ENCODE measurements at regions not wholly inside any gene's neighbourhood (a gene's known extent, or its start where the extent isn't known, plus 50 kb on each side); places are given as distances from the start of the nearest gene placed in this dataset.

DNA sequence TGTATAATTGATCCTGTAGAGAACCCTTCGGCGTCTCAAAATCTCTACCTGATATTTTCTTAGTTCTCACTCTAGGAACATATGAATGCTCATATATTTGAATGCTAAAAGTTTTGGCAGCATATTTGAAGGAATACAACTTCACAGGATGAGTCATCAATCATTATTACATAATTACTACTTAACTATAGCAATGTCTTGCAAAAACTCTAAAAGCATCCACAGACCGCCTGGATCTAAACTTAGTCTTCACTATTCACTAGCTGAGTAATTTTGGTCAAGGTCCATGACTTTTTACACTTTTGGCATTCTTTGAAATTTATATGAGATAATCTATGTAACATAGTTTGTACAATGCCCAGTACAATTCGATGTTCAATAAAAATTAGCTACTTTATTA is 194.7 kb downstream of the DTHD1 start:
- Histone ChIP-seq H3K36me3 (ENCODE audit: insufficient read depth, low read length) (no peaks in the 10 kb centered on the region), H3K4me2 (ENCODE audit: low read length) (no peak overlapping the region), H3K9ac (ENCODE audit: low read length) (no peak overlapping the region), H3K27me3 (ENCODE audit: insufficient read depth, low read length) (no peaks in the 10 kb centered on the region), H3K4me1 (ENCODE audit: insufficient read depth, low read length) (no peaks in the 10 kb centered on the region), H3K9me3 (ENCODE audit: insufficient read depth, low read depth, low read length) (no peaks in the 10 kb centered on the region), H2AFZ (ENCODE audit: low read depth, low read length) (no peak overlapping the region), H4K20me1 (ENCODE audit: insufficient read depth, low read length) (no peaks in the 10 kb centered on the region), H3K4me3 (ENCODE audit: insufficient read depth, low read depth, low read length) (no peak overlapping the region), H3K79me2 (ENCODE audit: insufficient read depth, low read length) (no peaks in the 10 kb centered on the region), H3K27ac (ENCODE audit: low read depth, low read length) (no peak overlapping the region)
- no peaks in the 10 kb centered on the region for H3K4me1 Mint-ChIP-seq (ENCODE audit: low read depth, unreplicated experiment)
- H3K36me3 Mint-ChIP-seq (ENCODE audit: low read depth, unreplicated experiment) = no peaks in the 10 kb centered on the region
- H3K4me3 Mint-ChIP-seq (ENCODE audit: unreplicated experiment) = no peak overlapping the region
- H3K27me3 Mint-ChIP-seq (ENCODE audit: low read depth, unreplicated experiment) = no peaks in the 10 kb centered on the region
- H3K9me3 Mint-ChIP-seq (ENCODE audit: unreplicated experiment) = no peaks in the 10 kb centered on the region
- FAIRE-seq = no peak
- no peak overlapping the region for H3K27ac Mint-ChIP-seq (ENCODE audit: unreplicated experiment)
- DNase-seq (ENCODE audit: low read depth) = no peak
- TF ChIP-seq EZH2 (IDR thresholded peaks at IDR 0.05; ENCODE audit: insufficient read depth, low read length) (no peak), CTCF (IDR thresholded peaks at IDR 0.05; ENCODE audit: insufficient read depth, low read depth, low read length) (no peak)

GRCh38 chr4:36477861-36478260 is 196.4 kb downstream of the DTHD1 start:
- no peaks in the 10 kb centered on the region for H3K9me3 Mint-ChIP-seq (ENCODE audit: unreplicated experiment)
- no peak for FAIRE-seq
- H3K4me2 ChIP-seq (ENCODE audit: low read length) = no peak overlapping the region

More at GRCh38 chr4:36477861-36478260, 196.4 kb downstream of the DTHD1 start:
- Histone ChIP-seq H3K4me3 (ENCODE audit: insufficient read depth, low read depth, low read length) (no peak overlapping the region), H3K27me3 (ENCODE audit: insufficient read depth, low read length) (no peaks in the 10 kb centered on the region), H3K27ac (ENCODE audit: low read depth, low read length) (no peak overlapping the region), H3K4me1 (ENCODE audit: insufficient read depth, low read length) (no peaks in the 10 kb centered on the region), H3K36me3 (ENCODE audit: insufficient read depth, low read length) (no peaks in the 10 kb centered on the region), H4K20me1 (ENCODE audit: insufficient read depth, low read length) (no peaks in the 10 kb centered on the region), H3K9ac (ENCODE audit: low read length) (no peak overlapping the region), H3K9me3 (ENCODE audit: insufficient read depth, low read depth, low read length) (no peaks in the 10 kb centered on the region), H3K79me2 (ENCODE audit: insufficient read depth, low read length) (no peaks in the 10 kb centered on the region), H2AFZ (ENCODE audit: low read depth, low read length) (no peak overlapping the region)
- no peak overlapping the region for H3K4me3 Mint-ChIP-seq (ENCODE audit: unreplicated experiment)
- TF ChIP-seq CTCF (IDR thresholded peaks at IDR 0.05; ENCODE audit: insufficient read depth, low read depth, low read length) = no peak
- TF ChIP-seq EZH2 (IDR thresholded peaks at IDR 0.05; ENCODE audit: insufficient read depth, low read length) = no peak
- no peaks in the 10 kb centered on the region for H3K36me3 Mint-ChIP-seq (ENCODE audit: low read depth, unreplicated experiment)
- DNase-seq (ENCODE audit: low read depth) = no peak
- H3K4me1 Mint-ChIP-seq (ENCODE audit: low read depth, unreplicated experiment) = no peaks in the 10 kb centered on the region
- no peaks in the 10 kb centered on the region for H3K27me3 Mint-ChIP-seq (ENCODE audit: low read depth, unreplicated experiment)
- no peak overlapping the region for H3K27ac Mint-ChIP-seq (ENCODE audit: unreplicated experiment)
